A172 (cell line): ENCODE measurements at regions not wholly inside any gene's neighbourhood (a gene's known extent, or its start where the extent isn't known, plus 50 kb on each side); places are given as distances from the start of the nearest gene placed in this dataset.
"Not testable (repeated sequence)": the region's sequence is repeated elsewhere in the genome, so short reads cannot be mapped to it uniquely, and the experiment has no call there.

Experiments used
- DNase-seq: peaks from one replicate; pipeline ENCODE4 v3.0.0-alpha.2; 2015; ENCODE audit warnings: low spot score

DNA sequence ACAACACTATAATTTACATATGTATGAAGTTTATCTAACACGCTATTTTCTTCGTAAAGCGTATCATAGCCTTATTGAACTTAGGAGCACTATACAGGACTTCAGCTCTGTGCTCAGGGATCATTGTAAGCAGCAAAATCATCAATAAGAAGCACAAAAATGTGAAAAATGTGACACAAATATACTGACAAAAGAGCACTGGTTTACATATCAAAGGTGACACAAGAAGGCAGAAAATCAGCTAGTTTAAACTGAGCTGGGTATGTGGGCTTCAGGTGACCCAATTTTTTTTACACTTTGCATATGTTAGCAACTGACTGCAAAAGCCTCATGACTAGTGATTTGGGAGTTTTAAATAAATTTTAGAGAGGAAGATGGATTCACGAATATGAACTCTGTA is 215.2 kb upstream of the CHORDC1 start:
- DNase-seq, result no peak

DNA sequence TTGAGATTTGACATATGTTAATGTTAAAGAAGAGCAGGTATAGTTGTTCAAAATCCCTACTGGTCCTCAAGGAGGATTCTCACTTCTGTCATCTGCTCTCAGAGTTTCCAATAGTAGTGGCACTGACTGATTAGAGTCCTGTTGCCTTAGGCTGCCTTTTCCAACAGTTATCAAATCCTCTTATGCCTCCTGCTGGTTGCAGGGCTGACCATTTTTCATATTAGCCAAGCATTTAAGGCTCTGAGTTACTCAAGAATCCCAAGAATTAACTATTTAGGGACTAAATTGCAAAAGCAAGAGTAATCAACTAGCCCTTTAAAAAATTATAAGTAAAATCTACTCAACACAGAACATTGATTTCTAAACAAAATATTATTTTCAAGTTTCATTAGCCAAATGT is 212.0 kb upstream of the CHORDC1 start:
- DNase-seq, result no peak

DNA sequence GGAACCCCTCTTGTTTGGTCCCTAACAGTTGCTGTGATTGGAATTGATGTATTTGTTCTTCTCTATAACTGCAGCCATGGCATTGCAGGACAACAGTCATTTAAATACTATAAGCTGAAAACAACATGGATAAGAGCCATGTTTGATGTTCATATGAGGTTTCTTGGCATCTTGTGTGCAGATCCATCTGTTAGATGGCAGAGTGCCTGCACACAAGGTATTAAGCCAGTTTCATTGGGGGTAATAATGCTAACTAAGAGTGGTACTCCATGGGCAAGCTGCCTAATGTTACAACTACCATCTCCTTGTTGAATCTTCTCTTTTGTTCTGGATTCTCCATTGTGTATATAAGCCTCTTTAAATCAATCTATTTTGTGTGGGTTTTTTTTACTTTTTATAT is 206.0 kb upstream of the CHORDC1 start:
- DNase-seq, result no peak

DNA sequence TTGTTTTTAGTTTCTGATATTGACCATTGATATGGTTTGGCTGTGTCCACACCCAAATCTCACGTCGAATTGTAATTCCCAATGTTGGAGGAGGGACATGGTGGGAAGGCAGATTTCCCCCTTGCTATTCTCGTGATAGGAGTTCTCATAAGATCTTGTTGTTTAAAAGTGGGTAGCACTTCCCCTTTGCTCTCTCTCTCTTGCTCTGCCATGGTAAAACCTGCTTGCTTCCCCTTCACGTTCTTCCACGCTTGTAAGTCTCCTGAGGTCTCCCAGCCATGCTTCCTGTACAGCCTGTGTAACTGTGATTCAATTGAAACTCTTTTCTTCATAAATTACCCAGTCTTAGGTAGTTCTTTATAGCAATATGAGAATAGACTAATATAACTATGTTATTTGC is 203.6 kb upstream of the CHORDC1 start:
- DNase-seq, result no peak

DNA sequence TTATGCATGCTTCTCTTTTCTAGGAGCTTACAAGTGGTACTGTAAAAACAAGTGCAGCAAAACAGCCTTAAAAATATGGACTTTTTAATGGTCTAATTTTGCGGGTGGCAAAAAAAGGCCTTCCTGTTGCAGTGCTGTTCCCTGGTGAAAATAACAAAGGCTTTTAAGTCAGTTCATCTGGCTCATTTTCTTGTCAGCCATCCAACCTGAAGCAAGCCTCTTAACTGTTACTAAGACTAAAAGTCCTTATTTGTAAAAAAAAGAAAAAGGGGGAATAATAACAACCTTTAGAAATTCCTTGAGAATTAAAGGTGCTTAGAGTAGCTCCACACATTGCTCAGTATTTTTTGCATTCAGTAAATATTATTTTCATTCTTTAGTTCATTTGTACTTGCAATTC is 200.5 kb upstream of the CHORDC1 start:
- DNase-seq, result no peak

DNA sequence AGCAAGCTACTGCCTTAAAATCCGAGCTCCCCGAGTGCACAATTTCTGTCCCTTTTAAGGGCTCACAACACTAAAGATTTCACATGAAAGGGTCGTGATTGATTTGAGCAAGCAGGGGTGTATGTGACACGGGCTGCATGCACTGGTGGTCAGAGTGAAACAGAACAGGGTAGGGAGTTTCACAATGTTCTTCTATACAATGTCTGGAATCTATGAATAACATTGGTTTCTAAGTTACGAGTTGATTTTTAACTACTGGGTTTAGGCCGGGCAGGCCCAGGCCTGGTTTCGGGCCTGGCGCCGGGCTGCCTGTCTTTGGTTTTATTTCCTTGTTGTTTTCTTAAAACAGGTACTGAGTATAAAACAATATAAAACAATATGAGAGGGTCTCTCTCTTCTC is 199.9 kb upstream of the CHORDC1 start:
- DNase-seq, result not testable (repeated sequence)

DNA sequence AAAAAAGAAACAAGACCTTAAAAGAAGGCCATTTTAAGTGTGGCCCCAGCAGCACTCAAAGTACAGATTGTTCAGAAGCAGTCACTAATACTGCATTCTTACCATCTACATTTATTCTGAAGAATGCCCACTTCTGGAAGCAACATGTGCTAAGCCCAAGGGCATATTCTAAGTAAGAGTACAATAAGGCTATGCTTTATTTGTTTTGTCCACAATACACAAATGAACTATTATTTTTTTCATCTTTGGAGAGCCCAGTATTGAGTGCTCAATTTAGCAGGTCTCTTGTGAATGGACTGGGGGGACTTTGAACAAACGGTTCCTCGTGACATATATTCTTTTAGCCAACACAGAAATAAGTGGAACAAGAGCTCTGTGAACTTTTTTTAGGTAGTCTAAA is 191.4 kb upstream of the CHORDC1 start:
- DNase-seq, result no peak

DNA sequence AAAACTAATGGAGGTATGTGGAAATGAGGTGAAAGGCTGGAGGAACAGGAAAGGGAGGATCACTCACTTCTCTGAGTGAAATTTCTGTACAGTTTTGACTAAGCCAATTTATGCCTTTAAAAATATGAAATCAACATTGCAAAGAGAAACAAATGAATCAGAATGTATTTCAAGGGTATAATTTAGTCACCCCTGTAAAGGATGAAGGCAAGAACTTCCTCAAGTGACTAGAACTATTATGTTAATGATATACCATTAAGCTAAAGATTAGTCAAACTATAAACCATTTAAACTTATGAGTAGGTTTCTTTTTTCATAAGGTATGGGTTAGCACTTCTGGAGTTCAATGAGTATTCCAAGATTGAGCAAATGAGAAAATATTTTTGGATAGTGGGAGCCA is 184.5 kb upstream of the CHORDC1 start:
- no peak for DNase-seq

DNA sequence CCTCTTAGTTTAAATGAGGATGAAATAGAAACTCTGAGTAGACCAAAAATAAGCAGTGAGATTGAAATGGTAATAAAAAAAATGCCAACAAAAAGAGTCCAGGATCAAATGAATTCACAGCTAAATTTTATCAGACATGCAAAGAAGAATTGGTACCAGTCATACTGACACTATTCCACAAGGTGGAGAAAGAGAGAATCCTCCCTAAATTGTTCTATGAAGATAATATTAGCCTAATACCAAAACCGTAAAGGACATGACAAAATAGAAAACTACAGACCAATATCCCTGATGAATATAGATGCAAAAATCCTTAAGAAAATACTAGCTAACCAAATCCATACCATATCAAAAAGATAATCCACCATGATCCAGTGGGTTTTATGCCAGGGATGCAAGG is 169.8 kb upstream of the CHORDC1 start:
- DNase-seq, result no peak

DNA sequence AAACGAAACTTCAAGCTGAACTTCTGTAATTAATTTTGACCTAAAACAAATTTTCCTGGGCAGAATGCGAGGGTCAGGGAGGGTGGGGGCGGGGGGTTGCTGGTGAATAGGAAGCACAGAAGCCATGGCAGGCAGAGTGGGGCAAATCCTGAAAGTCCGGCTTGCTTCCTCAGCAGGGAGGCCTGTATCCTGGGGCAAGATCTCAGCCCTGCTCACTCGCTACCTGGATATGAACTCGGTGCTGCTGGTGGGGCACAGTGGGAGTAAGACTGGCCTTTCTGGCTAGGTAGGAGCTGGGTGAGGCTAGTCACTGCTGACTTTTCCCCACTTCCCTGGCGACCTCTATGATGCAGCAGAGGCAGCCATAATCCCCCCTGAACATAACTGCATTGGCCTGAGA is 168.9 kb upstream of the CHORDC1 start:
- no peak for DNase-seq

DNA sequence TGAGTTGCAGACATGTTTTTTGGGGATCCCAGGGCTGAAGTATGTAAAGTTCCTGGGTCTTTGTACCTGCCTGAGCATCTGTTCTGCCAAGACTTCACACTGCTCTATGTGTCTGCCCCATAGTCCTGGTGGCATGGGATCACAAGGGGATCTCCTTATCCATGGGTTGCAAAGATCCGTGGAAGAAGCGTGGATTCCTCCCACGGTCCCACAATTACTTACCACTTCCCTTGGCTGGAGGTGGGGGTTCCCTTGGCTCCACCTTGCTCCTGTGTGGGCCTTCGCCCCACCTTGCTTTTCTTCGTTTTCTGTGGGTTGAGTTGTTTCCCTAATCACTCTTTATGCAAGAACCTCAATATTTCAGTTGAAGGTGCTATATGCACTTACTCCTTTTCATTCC is 157.4 kb upstream of the CHORDC1 start:
- no peak for DNase-seq

DNA sequence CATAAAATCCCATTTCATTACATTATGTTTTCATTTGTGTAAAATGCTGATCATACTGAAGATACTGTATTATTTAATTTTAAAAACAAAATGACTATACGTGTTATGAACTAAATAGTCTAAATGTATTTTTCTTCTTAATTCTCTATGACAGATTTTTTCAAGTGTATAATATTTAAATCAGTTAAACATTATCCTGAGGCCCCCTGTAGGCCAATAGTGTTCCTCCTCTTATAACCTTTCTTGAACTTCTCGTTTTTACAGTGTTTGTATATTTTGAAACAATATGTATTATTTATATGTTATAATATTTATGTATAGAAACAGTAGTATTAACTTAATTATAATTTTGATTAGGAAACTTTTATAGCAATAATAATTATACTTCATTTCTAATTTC is 151.1 kb upstream of the CHORDC1 start:
- DNase-seq, result no peak

DNA sequence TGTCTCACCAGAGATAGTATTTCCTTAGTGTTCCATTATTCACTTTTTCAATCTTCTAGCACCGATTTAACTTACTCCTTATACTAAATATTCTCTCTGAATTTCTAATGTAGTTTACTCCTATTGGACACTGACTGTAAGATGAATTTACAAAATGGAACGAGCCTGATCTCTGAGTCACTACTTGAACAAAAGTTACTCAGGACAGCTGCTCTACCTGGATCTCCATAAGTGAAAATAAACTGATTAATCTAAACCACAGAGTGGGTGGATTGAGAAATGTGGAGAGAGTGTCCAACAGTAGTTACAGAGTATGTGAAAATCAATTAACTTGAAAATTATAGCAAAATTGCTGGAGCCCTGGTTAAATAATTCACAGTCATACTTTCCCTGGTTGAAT is 141.7 kb upstream of the CHORDC1 start:
- DNase-seq, result no peak

DNA sequence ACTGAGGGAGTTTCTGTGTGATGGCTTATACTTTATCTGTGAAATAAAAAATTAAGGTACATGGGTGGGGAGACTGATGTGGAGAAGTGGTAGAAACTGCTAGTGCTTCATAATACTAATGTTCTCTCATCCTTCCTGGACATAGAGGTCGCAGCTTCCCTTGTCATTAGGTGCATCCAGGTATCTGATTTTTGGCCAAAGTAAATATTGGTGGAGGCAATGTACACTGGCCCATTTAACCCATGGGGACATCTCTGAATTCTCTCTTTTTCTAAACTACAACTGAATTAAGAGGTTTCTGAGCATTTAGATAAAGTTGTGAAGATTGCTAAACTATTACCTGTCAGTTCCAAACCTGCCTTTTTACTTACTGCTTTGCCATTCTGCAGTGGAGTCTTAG is 140.9 kb upstream of the CHORDC1 start:
- DNase-seq, result no peak

DNA sequence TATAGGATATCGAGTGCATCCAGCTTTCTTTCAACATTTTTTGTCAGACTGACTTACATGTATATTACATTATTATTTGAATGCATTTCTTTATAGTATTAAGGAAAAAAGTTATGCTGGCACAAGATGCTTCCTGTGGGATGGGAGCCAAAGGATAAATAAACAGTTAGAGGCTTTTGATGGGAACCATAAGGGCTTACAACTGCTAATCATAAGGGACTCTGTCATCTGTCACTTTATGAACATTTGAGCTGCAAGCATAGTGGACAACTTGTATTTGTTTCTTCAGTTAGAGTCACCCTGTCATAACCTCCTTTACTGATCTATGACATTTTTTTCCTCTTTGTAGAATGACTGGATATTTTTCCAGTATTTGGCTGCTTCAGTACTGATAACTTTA is 132.4 kb upstream of the CHORDC1 start:
- DNase-seq, result no peak

DNA sequence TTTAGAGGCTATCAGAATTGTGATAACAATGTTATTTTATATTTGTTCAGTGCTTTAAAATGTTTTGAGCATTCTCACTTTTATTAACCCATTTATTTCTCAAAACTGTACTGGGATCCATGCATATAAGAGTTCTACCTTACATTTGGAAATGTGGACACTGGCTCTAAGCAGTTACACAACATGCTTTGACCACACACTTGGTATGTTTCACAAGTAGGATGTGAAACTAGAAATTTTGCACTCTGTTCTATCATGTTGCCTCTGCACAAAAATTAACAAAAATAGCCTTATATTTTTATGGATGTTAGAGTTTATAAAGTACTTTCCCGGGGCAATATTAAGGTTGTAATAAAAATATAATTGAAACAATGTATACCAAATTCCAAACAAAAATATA is 126.9 kb upstream of the CHORDC1 start:
- DNase-seq, result no peak

DNA sequence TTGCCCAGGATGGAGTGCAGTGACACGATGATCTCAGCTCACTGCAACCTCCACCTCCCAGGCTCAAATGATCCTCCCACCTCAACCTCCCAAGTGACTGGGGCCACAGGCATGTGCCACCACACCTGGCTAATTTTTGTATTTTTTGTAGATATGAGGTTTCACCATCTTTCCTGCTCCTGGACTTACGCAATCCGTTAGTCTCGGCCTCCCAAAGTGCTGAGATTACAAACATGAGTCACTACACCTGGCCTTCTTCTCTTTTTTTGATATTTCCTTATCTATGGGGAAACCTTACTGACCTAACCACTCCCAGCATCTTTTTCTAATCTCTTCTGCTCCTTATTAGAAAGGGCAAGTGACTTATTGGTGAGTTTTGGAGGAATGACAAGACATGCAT is 121.7 kb upstream of the CHORDC1 start:
- DNase-seq, result no peak

DNA sequence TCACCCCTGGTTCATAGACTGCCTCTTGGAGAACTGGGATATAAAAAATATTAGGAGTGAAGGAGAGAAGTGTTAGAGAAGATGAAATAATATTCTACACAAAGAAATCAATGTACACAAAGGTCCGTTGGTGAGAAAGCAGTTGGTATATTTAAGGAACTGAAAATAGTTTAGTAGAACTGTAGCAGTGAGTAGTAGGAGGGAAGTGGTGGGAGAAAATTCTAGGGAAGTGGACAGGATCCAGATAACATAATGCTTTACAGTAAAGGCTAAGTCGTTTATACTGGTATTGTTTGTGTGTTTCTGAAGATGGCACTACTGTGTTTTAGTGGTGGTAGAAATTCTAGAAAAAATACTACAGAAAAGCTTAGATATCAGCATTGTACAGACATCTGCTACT is 120.8 kb upstream of the CHORDC1 start:
- no peak for DNase-seq

DNA sequence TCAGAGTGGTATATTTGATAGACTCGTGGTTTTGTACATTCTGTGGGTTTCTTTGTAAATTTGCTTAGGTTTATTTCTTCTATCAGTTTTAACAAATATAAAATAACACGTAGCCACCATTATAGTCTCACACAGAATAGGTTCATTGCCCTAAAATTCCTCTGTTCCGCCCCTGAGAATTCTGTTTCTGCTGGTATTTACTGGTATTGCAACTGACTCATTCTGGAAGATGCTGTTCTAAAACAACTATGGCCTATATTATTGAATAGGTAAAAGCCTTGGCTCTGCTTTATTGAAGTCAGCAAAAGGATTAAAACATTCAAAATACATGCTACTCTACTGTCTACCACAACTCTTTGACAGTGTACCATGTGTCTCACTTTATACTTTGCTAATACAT is 119.1 kb upstream of the CHORDC1 start:
- DNase-seq, result no peak

DNA sequence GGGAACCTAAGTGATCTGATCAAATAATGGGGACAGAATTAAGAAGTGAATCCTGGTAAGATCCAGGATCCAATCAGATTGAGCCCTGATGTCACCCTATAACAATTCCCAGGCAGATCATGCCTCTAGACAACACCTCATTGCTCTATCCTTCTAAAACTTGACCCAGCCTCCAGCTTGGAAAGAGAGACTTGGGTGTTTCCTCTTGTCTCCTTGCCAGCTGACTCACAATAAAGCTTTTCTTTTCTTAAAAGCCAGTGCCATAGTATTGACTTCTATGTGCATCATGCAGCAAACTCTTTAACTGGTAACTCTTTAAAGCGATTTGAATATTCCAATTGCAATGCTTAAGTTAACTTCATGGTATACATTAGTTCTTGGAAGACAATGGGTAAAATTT is 109.6 kb upstream of the CHORDC1 start:
- DNase-seq, result no peak

DNA sequence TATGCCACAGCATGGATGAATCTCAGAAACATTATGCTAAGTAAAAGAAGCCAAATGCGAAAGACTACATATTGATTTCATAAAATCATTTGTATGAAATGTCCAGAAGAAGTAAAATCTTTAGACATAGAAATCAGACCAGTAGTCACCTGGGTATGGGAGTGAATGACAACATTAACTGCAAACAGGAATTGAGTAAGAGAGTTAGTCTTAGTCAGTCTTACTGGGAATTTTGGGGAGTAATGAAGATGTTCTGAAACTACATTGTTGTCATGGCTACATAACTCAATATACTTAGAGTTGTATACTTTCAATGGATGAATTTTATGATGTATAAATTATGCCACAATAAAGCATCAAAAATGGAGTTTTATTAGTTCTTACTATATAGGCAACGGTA is 107.8 kb upstream of the CHORDC1 start:
- DNase-seq, result no peak

DNA sequence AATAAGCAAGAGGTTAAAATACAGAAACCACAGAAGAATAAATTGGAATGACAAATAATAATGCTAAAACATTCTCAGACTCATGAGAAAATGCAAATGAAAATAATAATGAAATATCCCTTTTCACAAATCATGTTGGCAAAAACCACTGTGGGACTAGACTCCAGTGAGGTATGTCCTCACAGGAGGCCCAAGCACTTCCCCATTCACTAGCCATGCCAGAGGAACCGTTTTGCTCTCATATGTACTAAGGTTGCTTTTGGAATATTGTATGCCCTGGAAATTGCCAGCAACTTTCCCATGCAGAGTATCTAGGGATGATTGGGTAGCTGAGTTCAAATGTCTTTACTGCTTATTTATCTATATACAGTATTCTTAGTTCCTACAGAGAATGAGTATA is 106.2 kb upstream of the CHORDC1 start:
- no peak for DNase-seq

DNA sequence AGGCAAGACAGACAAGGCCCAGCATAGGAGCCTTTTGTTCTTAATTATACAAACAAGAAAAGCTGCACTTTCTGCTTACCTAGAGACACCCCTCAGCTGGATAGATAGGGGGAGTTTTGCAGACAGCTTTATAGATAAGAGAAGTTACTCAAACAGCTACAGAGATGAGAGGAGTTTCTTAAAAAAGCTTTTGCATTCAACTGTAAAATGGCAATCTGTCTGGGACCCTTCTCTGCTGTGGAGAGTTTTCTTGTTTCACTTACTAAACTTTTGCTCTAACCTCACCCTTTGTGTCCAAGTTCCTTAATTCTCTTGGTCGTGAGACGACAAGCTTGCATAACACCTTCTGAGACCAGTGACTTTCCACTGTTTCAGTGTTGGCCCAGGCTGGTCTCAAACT is 103.8 kb upstream of the CHORDC1 start:
- DNase-seq, result no peak

DNA sequence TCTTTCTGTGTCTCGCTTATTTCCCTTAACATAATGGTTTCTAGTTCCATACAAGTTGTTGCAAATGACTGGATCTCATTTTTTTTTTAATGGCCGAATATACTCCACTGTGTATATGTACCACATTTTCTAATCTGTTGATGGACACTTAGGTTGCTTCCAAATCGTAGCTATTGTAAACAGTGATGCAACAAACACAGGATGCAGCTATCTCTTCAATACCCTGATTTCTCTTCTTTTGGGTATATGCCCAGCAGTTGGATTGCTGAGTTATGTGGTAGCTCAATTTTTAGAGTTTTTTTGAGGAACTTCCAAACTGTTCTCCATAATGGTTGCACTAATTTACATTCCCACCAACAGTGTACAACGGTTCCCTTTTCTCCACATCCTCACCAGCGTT is 100.4 kb upstream of the CHORDC1 start:
- DNase-seq, result no peak

DNA sequence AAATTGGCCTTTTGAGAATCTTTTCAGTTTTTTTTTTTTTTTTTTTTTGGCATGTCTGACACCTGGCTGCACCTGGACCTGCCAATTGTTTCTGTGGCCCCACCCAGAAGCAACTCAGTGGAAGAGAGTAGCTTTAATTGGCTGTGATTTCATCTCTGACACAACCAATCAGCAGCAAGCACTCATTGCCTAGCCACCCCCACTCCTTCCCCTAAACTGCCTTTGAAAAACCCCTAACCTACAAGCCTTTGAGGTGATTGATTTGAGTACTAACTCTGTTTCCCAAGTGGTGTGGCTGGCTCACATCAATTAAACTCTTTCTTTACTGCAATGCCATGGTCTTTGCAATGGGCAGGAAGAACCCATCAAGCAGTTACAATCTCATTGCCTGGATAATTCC is 98.2 kb upstream of the CHORDC1 start:
- no peak for DNase-seq
